NB4 (cell line): ENCODE measurements at regions not wholly inside any gene's neighbourhood (a gene's known extent, or its start where the extent isn't known, plus 50 kb on each side); places are given as distances from the start of the nearest gene placed in this dataset.

Source experiments
- DNase-seq: peaks from one replicate; pipeline ENCODE4 v3.0.0; 2010; ENCODE audit warnings: low read depth
- H3K4me3 ChIP-seq: one replicate; pipeline ENCODE4 v1.5.1; 2011; ENCODE audit warnings: mild to moderate bottlenecking, low read depth, low read length, moderate library complexity
- CTCF ChIP-seq: IDR thresholded peaks from one replicate; pipeline ENCODE4 v1.5.1; 2012; ENCODE audit warnings: low read depth, low read length
- MAX ChIP-seq: IDR thresholded peaks from 2 replicates; pipeline ENCODE4 v1.6.1; 2011; ENCODE audit warnings: low read depth, low read length
- MYC ChIP-seq: IDR thresholded peaks from 2 replicates; pipeline ENCODE4 v1.6.1; 2011; ENCODE audit warnings: low read depth, low read length
- POLR2A ChIP-seq: IDR thresholded peaks from 2 replicates; pipeline ENCODE4 v1.6.1; 2011; ENCODE audit warnings: mild to moderate bottlenecking; ENCODE audit not compliant: insufficient read length; ENCODE audit errors: extremely low read depth

GRCh38 chr13:73803997-73804396, 330.2 kb downstream of the KLF12 start:
- no peak for DNase-seq

GRCh38 chr13:73800011-73800410, 334.2 kb downstream of the KLF12 start:
- no peak overlapping the region for H3K4me3 ChIP-seq
- DNase-seq: no peak
- TF ChIP-seq CTCF: no peak
- TF ChIP-seq MAX: no peak
- no peak for TF ChIP-seq POLR2A
- no peak for TF ChIP-seq MYC

More at GRCh38 chr13:73803997-73804396, 330.2 kb downstream of the KLF12 start:
- TF ChIP-seq CTCF: no peak
- no peak for TF ChIP-seq MAX
- TF ChIP-seq MYC: no peak
- no peak for TF ChIP-seq POLR2A
- H3K4me3 ChIP-seq: no peak overlapping the region

- no peak overlapping the region for H3K4me3 ChIP-seq
- no peak for DNase-seq
- TF ChIP-seq CTCF (no peak), MYC (no peak), POLR2A (no peak), MAX (no peak)
Measured at GRCh38 chr13:73794755-73795154, 339.4 kb downstream of the KLF12 start.

- DNase-seq: no peak
- H3K4me3 ChIP-seq: no peak overlapping the region
- TF ChIP-seq MAX: no peak
- TF ChIP-seq MYC: no peak
- TF ChIP-seq CTCF: no peak
- TF ChIP-seq POLR2A: no peak
Measured at GRCh38 chr13:73793361-73793760, 340.8 kb downstream of the KLF12 start.

- no peak overlapping the region for H3K4me3 ChIP-seq
- TF ChIP-seq CTCF (no peak), MAX (no peak), MYC (no peak), POLR2A (no peak)
- no peak for DNase-seq
Measured at GRCh38 chr13:73792796-73793195, 341.4 kb downstream of the KLF12 start.
